Lower leg skin (tissue), 3 donors: ENCODE measurements at regions not wholly inside any gene's neighbourhood (a gene's known extent, or its start where the extent isn't known, plus 50 kb on each side); places are given as distances from the start of the nearest gene placed in this dataset.

Source experiments
- POLR2A ChIP-seq, 2 donors: fragments of 450-650 bp; IDR thresholded peaks; one replicate each; pipeline ENCODE4 v1.6.1; 2016 to 2017; ENCODE audit warnings: antibody characterized with exemption in 2 of 2, mild to moderate bottlenecking in 1 of 2, moderate library complexity in 1 of 2
- TF ChIP-seq, protein P1 (sequence below), 3 donors: fragments of 450-650 bp; IDR thresholded peaks; one replicate each; pipeline ENCODE4 v1.5.1; 2016; ENCODE audit warnings: antibody characterized with exemption in 3 of 3, mild to moderate bottlenecking in 3 of 3, moderate library complexity in 2 of 3

GRCh38 chr10:16141499-16141898 is 281.2 kb upstream of the MINDY3 start:
- TF ChIP-seq, protein P1, sequence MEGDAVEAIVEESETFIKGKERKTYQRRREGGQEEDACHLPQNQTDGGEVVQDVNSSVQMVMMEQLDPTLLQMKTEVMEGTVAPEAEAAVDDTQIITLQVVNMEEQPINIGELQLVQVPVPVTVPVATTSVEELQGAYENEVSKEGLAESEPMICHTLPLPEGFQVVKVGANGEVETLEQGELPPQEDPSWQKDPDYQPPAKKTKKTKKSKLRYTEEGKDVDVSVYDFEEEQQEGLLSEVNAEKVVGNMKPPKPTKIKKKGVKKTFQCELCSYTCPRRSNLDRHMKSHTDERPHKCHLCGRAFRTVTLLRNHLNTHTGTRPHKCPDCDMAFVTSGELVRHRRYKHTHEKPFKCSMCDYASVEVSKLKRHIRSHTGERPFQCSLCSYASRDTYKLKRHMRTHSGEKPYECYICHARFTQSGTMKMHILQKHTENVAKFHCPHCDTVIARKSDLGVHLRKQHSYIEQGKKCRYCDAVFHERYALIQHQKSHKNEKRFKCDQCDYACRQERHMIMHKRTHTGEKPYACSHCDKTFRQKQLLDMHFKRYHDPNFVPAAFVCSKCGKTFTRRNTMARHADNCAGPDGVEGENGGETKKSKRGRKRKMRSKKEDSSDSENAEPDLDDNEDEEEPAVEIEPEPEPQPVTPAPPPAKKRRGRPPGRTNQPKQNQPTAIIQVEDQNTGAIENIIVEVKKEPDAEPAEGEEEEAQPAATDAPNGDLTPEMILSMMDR (IDR thresholded peaks at IDR 0.05): no peak
- TF ChIP-seq POLR2A (IDR thresholded peaks at IDR 0.05): no peak
